ENCODE measurements at regions not wholly inside any gene's neighbourhood (a gene's known extent, or its start where the extent isn't known, plus 50 kb on each side); places are given as distances from the start of the nearest gene placed in this dataset.
"Not testable (repeated sequence)": the region's sequence is repeated elsewhere in the genome, so short reads cannot be mapped to it uniquely, and the experiment has no call there.

DNA sequence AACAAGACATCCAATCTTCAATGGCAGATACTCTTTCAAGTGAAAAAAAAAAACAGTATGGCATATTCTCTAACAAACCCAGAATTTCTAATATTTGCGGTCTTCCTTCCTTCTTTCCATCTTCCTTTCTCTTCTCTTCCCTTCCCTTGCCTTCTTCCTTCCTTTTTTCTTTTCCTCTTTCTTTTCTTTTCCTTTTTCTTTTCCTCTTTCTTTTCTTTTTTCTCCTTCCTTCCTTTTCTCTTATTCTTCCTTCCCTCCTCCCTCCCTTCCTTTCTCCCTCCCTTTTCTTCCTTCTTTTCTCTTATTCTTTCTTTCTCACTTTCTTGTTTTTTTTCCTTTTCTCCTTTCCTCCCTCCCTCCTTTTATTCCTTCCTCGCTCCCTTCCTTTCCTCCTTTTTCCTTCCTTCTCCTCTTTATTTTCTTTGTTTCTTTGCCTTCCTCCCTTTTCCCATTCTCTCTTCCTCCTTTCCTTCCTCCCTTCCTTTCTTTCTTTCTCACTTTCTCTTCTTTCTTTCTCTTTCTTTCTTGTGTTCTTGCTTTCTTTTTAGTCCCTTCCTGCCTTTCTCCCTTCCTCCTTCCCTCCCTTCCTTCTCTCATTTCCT lies 209.0 kb downstream of the ZNF92 start:
- DNase-seq (ENCODE audit: low spot score); intact Hi-C loops (cut with DNase I): not testable (repeated sequence)

- intact Hi-C loops (cut with DNase I); DNase-seq (ENCODE audit: low spot score): not testable (repeated sequence)
These were observed 228.8 kb downstream of the ZNF92 start for GRCh38 chr7:65602495-65602894.

DNA sequence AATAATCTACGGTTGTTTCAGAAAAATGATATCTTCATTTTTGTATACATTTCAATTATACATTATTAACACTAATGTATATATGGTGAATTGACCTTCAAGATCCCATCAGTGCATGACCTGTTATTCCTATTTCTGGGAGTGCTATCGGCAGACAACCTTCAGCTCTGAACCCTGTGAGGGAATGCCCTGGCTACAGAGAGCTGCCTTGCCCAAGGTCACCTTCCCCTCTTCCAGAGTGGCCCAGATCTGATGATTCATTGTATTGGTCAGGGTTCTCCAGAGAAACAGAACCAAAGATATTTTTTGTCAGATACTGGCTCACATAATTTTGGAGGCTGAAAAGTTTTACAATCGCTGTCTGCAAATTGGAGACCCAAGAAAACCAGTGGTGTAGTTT lies 235.5 kb downstream of the ZNF92 start:
- DNase-seq (ENCODE audit: low spot score) = no peak
- intact Hi-C loops (cut with DNase I) = no loop called here

DNA sequence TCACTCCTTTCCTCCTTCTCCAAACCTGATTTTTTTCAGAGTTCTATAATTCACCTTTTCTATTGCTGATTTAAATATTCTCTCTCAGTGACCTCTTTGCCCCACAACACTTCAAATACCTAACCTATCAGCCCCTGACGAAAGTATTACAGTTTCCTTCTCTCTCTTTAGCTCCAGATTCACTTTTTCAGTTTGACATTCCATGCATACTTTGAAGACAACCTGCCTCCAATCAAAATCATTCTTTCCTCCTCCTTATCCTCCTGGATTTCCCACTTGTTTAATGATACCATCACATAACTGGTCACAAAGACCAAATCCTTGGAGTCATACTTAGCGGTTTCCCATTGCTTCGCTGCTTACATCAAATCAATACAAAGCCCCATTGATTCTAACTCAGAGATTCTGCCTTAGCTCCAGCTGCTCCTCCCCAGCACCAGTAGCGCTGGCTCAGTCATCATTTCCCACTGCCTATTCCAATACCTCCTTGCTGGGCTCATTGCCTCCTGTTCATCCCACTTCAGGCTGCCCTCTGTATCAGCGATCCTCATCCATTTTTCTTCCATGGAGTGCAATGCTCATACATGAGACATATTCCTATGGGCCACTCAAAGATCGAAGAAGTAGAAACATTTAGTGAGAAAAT lies 240.1 kb downstream of the ZNF92 start:
- DNase-seq (ENCODE audit: low spot score); intact Hi-C loops (cut with DNase I): not testable (repeated sequence)

GRCh38 chr7:65616111-65616510 lies 242.5 kb downstream of the ZNF92 start:
- DNase-seq (ENCODE audit: low spot score); intact Hi-C loops (cut with DNase I): not testable (repeated sequence)

DNA sequence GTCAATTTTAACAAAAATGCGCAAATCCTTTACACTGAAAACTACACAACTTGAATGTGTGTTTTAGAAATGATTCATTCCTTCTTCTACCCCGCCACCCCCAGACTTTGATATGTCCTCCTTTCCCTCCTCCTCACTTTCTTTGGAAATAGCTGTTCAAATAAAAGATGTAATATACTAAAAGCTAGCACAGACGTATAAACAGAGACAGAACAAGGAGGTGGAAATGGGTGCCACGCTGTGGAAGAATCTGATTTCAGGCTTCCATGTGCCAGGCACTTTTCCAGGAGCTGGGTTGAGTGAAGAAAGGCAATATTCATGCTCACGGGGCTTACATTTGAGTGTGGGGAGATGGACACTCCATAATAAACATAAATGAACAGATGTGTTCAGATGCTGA lies 246.6 kb downstream of the ZNF92 start:
- intact Hi-C loops (cut with DNase I); DNase-seq (ENCODE audit: low spot score): not testable (repeated sequence)

- intact Hi-C loops (cut with DNase I) = not testable (repeated sequence)
- DNase-seq (ENCODE audit: low spot score) = peak; percentile 77
These were observed 248.0 kb downstream of the ZNF92 start for GRCh38 chr7:65621580-65622201.

- intact Hi-C loops (cut with DNase I); DNase-seq (ENCODE audit: low spot score): not testable (repeated sequence)
These were observed 241.6 kb upstream of the VKORC1L1 start for GRCh38 chr7:65631236-65631635.

DNA sequence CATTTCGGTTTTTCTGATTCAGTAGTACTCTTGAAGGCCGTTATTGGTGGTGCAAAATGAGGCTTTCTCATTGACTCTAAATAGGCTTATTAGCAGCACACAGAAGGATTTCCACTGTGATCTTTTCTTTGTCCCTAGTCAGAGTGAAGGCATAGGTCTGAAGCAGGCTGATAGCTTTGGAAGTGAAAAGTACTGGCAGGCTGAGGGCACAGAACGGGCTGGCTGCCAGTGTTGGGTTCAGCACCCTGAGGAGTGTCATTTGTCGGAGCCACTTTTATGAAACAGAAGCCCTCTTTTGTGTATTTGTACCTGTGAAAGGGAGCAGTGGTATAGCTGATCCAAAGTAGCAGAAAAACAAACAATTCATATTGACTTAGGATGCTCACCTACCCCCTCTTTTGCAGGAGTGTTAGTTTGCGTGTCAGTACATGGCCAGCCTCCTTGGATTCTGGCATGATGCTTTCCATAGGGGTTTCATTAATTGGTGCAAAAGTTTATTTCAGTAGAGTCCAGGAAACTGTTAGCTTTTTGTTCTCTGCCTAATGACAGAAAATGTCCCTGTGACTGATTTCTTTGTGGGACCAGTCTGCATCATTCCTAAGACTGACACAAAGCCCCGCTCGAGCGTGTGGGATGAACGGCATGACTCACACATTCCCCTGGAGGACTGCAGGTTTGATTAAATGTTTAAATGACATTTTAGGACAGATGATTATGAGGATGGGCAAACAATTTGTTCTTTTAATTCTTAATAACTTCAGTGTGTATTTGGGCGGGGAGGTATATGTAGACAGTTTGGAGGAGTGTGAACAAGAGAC lies 239.1 kb upstream of the VKORC1L1 start:
- intact Hi-C loops (cut with DNase I); DNase-seq (ENCODE audit: low spot score): not testable (repeated sequence)

GRCh38 chr7:65638918-65639317 lies 234.0 kb upstream of the VKORC1L1 start:
- DNase-seq (ENCODE audit: low spot score) = not testable (repeated sequence)

GRCh38 chr7:65639717-65640116 lies 233.2 kb upstream of the VKORC1L1 start:
- DNase-seq (ENCODE audit: low spot score); intact Hi-C loops (cut with DNase I): not testable (repeated sequence)

More at GRCh38 chr7:65638918-65639317, 234.0 kb upstream of the VKORC1L1 start:
- intact Hi-C loops (cut with DNase I) = not testable (repeated sequence)

DNA sequence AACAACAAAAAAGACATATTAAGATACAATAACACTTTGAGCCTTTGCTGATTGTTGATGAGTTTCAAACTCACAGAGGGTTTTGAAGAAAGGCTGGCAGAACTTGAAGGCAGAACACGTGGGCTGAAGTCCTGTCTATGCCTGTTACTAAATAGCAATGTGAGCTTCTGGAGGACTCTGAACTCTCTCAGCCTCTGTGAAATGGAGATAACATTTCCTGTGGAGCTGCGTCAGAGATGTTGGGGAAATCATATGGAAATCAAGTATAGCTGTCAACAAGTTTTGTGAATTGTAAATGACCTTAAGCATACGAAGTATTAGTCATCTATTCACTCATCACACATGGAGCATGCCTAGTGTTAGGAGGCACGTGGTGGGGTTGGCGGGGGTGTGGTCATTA lies 229.4 kb upstream of the VKORC1L1 start:
- DNase-seq (ENCODE audit: low spot score); intact Hi-C loops (cut with DNase I): not testable (repeated sequence)

DNA sequence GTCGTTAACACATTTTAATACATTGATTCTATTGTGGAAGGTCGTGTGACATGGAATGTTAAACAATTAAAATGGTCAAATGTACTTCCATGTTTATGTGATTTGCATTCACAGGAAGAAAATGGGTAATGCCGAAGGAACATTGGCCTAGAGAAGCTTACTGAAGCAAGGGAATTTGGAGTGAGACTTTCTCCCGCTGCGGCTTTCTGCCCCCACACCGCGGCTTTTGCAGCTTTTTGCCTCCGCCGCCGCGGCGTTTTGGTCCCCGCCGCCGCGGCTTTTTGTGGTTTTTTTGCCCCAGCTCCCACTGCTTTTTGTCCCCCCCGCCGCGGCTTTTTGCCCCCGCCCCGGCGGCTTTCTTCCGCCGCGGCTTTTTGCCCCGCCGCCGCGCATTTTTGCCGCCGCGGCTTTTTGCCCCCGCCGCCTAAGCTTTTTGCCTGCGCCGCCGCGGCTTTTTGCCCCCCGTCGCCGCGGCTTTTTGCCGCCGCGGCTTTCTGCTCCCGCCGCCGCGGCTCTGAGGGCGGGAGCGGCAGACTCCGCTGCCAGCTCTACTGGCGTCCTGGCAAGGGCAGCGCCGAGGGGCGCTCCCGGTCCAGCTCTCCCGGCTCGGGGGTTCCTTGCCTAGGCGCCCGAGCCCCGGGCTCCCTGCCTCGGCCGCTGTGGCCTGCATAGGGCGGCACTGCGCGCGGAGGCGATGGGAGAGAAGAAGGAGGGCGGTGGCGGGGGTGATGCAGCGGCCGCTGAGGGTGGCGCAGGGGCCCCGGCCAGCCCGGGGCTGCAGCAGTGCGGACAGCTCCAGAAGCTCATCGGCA lies 225.5 kb upstream of the VKORC1L1 start:
- intact Hi-C loops (cut with DNase I); DNase-seq (ENCODE audit: low spot score): not testable (repeated sequence)

GRCh38 chr7:65651174-65651573 lies 221.7 kb upstream of the VKORC1L1 start:
- DNase-seq (ENCODE audit: low spot score); intact Hi-C loops (cut with DNase I): not testable (repeated sequence)

DNA sequence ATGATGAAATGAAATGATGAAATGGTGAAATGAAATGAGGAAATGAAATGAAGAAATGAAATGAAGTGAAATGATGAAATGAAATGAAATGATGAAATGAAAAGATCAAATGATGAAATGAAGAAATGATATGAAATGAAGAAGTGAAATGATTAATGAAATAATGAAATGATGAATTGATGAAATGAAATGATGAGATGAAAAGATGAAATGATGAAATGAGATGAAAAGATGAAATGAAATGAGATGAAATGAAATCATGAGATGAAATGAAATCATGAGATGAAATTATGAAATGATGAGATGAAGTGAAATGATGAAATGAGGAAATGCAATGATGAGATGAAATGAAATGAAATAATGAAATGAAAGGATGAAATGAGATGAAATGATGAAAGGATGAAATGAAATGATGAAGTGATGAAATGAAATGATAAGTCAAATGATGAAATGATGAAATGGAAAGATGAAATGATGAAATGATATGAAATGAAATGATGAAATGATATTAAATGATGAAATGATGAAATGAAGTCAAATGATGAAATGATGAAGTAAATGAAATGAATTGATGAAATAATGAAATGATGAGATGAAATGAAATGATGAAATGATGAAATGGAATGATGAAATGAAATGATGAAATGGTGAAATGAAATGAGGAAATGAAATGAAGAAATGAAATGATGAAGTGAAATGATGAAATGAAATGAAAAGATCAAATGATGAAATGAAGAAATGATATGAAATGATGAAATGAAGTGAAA lies 220.9 kb upstream of the VKORC1L1 start:
- intact Hi-C loops (cut with DNase I); DNase-seq (ENCODE audit: low spot score): not testable (repeated sequence)

- DNase-seq (ENCODE audit: low spot score); intact Hi-C loops (cut with DNase I): not testable (repeated sequence)
These were observed 220.2 kb upstream of the VKORC1L1 start for GRCh38 chr7:65652669-65653068.

DNA sequence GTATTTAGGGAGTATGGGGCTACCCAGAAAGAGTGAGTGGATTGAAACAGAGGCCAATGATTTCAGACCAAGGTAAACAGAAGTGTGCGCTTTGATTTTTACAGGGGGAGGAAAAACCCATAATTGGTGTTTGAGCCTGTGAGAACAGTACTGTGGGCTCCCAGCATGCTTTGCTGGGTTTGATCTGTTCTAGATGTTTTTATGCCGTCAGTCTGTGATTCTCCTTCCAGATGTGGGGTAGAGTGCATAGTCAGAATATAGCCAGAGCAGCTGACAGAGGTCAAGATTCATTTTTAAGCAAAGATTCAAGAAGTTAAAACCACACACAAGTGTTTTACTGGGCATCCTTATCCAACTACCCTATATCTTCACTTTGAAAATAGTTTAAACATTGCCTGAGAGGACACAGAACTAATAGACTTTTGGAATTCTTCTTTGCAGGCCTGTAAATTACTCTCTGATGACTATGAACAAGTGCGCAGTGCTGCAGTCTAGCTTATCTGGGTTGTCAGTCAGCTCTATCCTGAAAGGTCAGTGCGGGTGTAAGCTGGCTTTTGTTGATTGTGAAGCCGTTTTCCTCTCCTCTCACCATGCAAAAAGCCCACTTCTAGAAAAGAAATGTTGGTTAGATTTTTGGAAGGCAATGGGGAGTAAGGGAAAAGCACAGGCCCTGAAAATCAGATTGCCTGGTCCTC lies 216.2 kb upstream of the VKORC1L1 start:
- DNase-seq (ENCODE audit: low spot score); intact Hi-C loops (cut with DNase I): not testable (repeated sequence)

DNA sequence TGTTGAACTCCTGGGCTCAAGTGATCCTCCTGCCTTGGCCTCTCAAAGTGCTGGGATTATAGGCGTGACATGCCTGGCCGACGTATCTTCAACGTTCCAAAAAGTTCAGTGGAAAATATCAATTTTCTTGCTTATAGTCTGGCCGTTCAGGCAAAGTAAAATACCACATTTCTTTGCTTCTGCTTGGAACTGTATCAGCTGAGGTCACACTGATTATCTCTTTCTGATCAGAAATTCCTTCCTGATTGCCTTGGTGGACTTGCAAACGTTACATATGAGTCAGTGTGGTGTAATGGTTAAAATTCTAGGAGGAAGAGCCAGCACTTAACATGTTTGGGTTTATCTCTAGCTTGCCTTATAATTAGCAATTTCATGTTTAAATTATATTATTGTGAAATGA lies 189.5 kb upstream of the VKORC1L1 start:
- intact Hi-C loops (cut with DNase I); DNase-seq (ENCODE audit: low spot score): not testable (repeated sequence)

Measured in posterior vena cava (tissue), 2 donors.